ENCODE measurements at regions not wholly inside any gene's neighbourhood (a gene's known extent, or its start where the extent isn't known, plus 50 kb on each side); places are given as distances from the start of the nearest gene placed in this dataset.

GRCh38 chr4:138918169-138918869, 97.3 kb upstream of the NOCT start:
- TF ChIP-seq L3MBTL2 (conservative IDR thresholded peaks at IDR 0.05) (no peak), SP1 (IDR thresholded peaks at IDR 0.05) (no peak), PKNOX1 (IDR thresholded peaks at IDR 0.05) (no peak), ARNT (IDR thresholded peaks at IDR 0.05) (no peak), BHLHE40 (IDR thresholded peaks at IDR 0.05; ENCODE audit: borderline replicate concordance) (no peak)

All from HEK293T (cell line).